CD4-positive, alpha-beta T cell (primary cell): ENCODE measurements at regions not wholly inside any gene's neighbourhood (a gene's known extent, or its start where the extent isn't known, plus 50 kb on each side); places are given as distances from the start of the nearest gene placed in this dataset.

Experiments used
- ATAC-seq: fragments of 200-7000 bp; cut with Tn5 transposase; one replicate; pipeline ENCODE4 v1.10.0; 2022; ENCODE audit warnings: mild to moderate bottlenecking; ENCODE audit not compliant: poor library complexity
- CTCF ChIA-PET: fragments of 350-600 bp; sonication (Branson Sonifier 250); formaldehyde crosslinking; loops from one replicate; lab custom pipeline; 2021; ENCODE audit warnings: antibody characterized with exemption, inconsistent platforms; lab: Charles Lee
- POLR2A ChIA-PET: fragments of 350-600 bp; sonication (Branson Sonifier 250); formaldehyde crosslinking; loops from one replicate; lab custom pipeline; 2021; ENCODE audit warnings: antibody characterized with exemption, inconsistent platforms; lab: Charles Lee
- DNase-seq, 14 experiments: peaks; one replicate each; pipeline ENCODE4 v3.0.0-alpha.2; 2013 to 2020; ENCODE audit warnings: mixed read lengths in 2 of 14
- H3K27ac ChIP-seq, 2 donors: one replicate each; pipeline versions ENCODE4 v1.5.1 to v1.7.0; 2013; ENCODE audit warnings: low read length in 2 of 2, low read depth in 1 of 2, mild to moderate bottlenecking in 1 of 2
- H3K27me3 ChIP-seq, 2 experiments: 1 replicate in 1 of 2; 2 replicates in 1 of 2; pipeline versions ENCODE4 v1.6.1 to v1.7.0; 2013; ENCODE audit warnings: low read length in 2 of 2, control low read depth in 1 of 2, mild to moderate bottlenecking in 1 of 2, moderate library complexity in 1 of 2; ENCODE audit not compliant: insufficient read depth in 2 of 2, control insufficient read depth in 1 of 2
- H3K36me3 ChIP-seq: one replicate; pipeline ENCODE4 v1.6.1; 2013; ENCODE audit warnings: low read length, control low read depth; ENCODE audit not compliant: insufficient read depth
- H3K4me1 ChIP-seq: one replicate; pipeline ENCODE4 v1.6.1; 2013; ENCODE audit warnings: low read length, control low read depth; ENCODE audit not compliant: insufficient read depth
- H3K4me3 ChIP-seq: one replicate; pipeline ENCODE4 v1.5.1; 2013; ENCODE audit warnings: mild to moderate bottlenecking, low read length, moderate library complexity
- H3K9me3 ChIP-seq, 2 experiments: 1 replicate in 1 of 2; 2 replicates in 1 of 2; pipeline versions ENCODE4 v1.6.1 to v1.7.0; 2013; ENCODE audit warnings: low read length in 2 of 2, mild to moderate bottlenecking in 2 of 2, control low read depth in 1 of 2, moderate library complexity in 1 of 2; ENCODE audit not compliant: control insufficient read depth in 1 of 2, insufficient read depth in 1 of 2
- H3K27ac Mint-ChIP-seq: one replicate; pipeline ENCODE4 v1.8.0; 2020; ENCODE audit warnings: mixed read lengths
- H3K27me3 Mint-ChIP-seq: one replicate; pipeline ENCODE4 v1.8.0; 2021; ENCODE audit warnings: mixed read lengths
- H3K36me3 Mint-ChIP-seq: one replicate; pipeline ENCODE4 v1.8.0; 2021; ENCODE audit warnings: low read depth, mixed read lengths
- H3K4me1 Mint-ChIP-seq: one replicate; pipeline ENCODE4 v1.8.0; 2021; ENCODE audit warnings: low read depth, mixed read lengths
- H3K4me3 Mint-ChIP-seq: one replicate; pipeline ENCODE4 v1.8.0; 2020; ENCODE audit warnings: mild to moderate bottlenecking, mixed read lengths
- H3K9me3 Mint-ChIP-seq: one replicate; pipeline ENCODE4 v1.8.0; 2020; ENCODE audit warnings: mixed read lengths
- intact Hi-C, 2 experiments: fragments of 100-400 bp; cut with DNase I in 1 of 2; cut with micrococcal nuclease in 1 of 2; formaldehyde crosslinking; loops; one replicate each; pipeline versions ENCODE4 v1.15.1 to v1.9.0; 2023 to 2025; cut with DNase I, micrococcal nuclease
- TF ChIP-seq, protein P1 (sequence below): fragments of 200-600 bp; IDR thresholded peaks from one replicate; pipeline ENCODE4 v1.8.0; 2022; ENCODE audit warnings: antibody characterized with exemption, mild to moderate bottlenecking

DNA sequence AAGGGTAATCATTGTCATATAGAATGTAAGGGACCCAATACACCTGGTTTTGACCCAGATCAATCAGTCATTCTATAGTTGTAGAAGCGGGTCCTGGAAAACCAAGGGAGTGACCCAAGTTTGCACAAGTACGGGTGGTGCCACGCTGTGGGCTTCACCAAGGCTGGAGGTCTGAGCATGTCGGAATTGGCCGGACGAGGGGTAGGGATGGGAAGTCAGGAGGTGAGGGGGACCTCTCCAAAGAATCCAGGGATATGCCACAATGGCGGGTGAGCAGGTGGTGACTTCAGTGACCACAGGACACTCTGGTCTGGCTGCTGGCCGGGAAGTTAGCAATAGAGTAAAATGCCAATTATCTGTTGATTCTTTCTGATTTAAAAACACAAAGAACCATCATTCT lies 186.6 kb upstream of the FOXQ1 start:
- Mint-ChIP-seq H3K9me3 (no peaks in the 10 kb centered on the region), H3K27ac (no peak overlapping the region), H3K36me3 (no peaks in the 10 kb centered on the region), H3K27me3 (peaks cover 4% of the 10 kb centered on the region), H3K4me3 (no peak overlapping the region), H3K4me1 (no peaks in the 10 kb centered on the region)
- ATAC-seq (no peak), DNase-seq (no peak)
- peaks cover 0 to 4% of the 10 kb centered on the region in 2 experiments for H3K27me3 ChIP-seq
- intact Hi-C loops: no loop called here
- H3K36me3 ChIP-seq: no peaks in the 10 kb centered on the region
- no peak overlapping the region for H3K4me3 ChIP-seq
- H3K4me1 ChIP-seq: no peaks in the 10 kb centered on the region
- POLR2A ChIA-PET: no interaction called here
- TF ChIP-seq, protein P1, sequence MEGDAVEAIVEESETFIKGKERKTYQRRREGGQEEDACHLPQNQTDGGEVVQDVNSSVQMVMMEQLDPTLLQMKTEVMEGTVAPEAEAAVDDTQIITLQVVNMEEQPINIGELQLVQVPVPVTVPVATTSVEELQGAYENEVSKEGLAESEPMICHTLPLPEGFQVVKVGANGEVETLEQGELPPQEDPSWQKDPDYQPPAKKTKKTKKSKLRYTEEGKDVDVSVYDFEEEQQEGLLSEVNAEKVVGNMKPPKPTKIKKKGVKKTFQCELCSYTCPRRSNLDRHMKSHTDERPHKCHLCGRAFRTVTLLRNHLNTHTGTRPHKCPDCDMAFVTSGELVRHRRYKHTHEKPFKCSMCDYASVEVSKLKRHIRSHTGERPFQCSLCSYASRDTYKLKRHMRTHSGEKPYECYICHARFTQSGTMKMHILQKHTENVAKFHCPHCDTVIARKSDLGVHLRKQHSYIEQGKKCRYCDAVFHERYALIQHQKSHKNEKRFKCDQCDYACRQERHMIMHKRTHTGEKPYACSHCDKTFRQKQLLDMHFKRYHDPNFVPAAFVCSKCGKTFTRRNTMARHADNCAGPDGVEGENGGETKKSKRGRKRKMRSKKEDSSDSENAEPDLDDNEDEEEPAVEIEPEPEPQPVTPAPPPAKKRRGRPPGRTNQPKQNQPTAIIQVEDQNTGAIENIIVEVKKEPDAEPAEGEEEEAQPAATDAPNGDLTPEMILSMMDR: no peak
- no peak overlapping the region for H3K27ac ChIP-seq
- no peaks in the 10 kb centered on the region for H3K9me3 ChIP-seq
- CTCF ChIA-PET: no interaction called here

DNA sequence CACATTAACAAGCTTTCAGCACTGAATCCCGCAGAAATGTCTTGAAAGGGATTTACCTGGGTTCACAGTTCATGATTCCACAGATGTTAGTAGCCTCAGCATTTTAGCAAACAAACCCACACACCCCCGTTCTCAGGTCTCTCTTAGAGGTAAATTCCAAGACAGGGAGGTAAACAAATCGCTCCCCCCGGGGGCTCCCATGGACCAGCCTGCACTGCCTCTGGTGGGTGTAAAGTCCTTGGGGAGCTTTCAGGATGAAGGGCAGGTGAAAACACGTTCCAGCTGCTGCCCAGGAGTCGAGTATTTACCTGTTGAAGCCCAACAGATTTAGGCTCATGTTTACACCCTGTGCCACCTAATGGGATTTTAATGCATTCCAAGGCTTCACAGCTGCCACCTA lies 187.0 kb upstream of the FOXQ1 start:
- CTCF ChIA-PET: no interaction called here
- TF ChIP-seq, protein P1: no peak
- Mint-ChIP-seq H3K27me3 (peaks cover 8% of the 10 kb centered on the region), H3K4me1 (no peaks in the 10 kb centered on the region), H3K36me3 (no peaks in the 10 kb centered on the region), H3K27ac (no peak overlapping the region), H3K4me3 (no peak overlapping the region), H3K9me3 (no peaks in the 10 kb centered on the region)
- Histone ChIP-seq H3K9me3 (no peaks in the 10 kb centered on the region), H3K36me3 (no peaks in the 10 kb centered on the region), H3K4me1 (no peaks in the 10 kb centered on the region), H3K27ac (no peak overlapping the region), H3K27me3 (peaks cover 0 to 4% of the 10 kb centered on the region in 2 experiments), H3K4me3 (no peak overlapping the region)
- DNase-seq (no peak), ATAC-seq (no peak)
- POLR2A ChIA-PET: no interaction called here
- intact Hi-C loops: no loop called here

DNA sequence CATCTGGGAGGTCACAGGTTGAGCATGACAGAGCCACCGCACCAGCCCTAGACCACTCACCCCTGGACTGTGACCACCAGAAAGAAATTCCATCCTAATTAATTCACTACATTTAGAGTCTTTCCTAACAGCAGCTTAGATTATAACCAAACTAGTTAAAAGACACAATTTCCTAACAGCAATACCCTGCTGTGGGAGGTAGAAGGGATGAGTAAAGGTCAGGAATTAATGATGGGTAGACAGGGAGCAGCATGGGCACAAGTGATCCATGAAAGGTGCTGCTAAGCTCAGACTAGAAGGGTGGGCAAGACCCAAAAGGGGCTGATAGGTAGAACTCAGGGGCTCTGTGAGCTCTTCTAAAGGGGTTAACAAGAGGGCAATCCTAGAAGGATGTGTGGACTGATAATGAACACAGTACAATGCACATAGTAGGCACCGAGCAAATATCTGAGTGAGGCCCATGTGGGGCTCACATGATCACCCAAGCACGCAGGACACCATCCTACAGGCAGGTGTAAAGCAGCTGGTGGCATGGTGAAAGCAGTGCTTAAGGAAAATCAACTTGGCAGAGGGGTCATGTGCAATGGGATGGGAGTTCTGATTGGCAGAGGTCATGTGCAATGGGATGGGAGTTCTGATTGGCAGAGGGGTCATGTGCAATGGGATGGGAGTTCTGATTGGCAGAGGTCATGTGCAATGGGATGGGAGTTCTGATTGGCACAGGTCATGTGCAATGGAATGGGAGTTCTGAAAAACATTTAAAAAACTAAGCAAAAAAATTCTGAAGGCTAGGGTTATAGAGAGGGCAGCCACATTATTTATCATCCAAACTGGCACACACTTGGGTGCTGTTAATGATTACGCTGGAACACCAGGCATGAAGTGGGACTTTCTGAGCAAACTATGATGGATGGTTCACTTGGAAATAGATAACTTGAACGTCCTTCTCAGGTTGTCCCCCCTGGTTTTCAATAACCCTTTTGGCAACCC lies 188.2 kb upstream of the FOXQ1 start:
- H3K4me1 Mint-ChIP-seq: no peaks in the 10 kb centered on the region
- ChIA-PET CTCF (no interaction called here), POLR2A (no interaction called here)
- H3K9me3 ChIP-seq: no peaks in the 10 kb centered on the region
- TF ChIP-seq, protein P1: no peak
- DNase-seq (no peak), ATAC-seq (no peak)
- no peak overlapping the region for H3K27ac ChIP-seq
- intact Hi-C loops: no loop called here
- H3K4me3 ChIP-seq: no peak overlapping the region
- peaks cover 10% of the 10 kb centered on the region for H3K27me3 Mint-ChIP-seq
- H3K4me3 Mint-ChIP-seq: no peak overlapping the region
- no peak overlapping the region for H3K27ac Mint-ChIP-seq
- no peaks in the 10 kb centered on the region for H3K4me1 ChIP-seq
- H3K36me3 Mint-ChIP-seq: no peaks in the 10 kb centered on the region
- H3K27me3 ChIP-seq: peaks cover 0 to 4% of the 10 kb centered on the region in 2 experiments
- no peaks in the 10 kb centered on the region for H3K9me3 Mint-ChIP-seq
- no peaks in the 10 kb centered on the region for H3K36me3 ChIP-seq
